HG03354 (cell line): ENCODE measurements at regions not wholly inside any gene's neighbourhood (a gene's known extent, or its start where the extent isn't known, plus 50 kb on each side); places are given as distances from the start of the nearest gene placed in this dataset.
"Not testable (repeated sequence)": the region's sequence is repeated elsewhere in the genome, so short reads cannot be mapped to it uniquely, and the experiment has no call there.

Experiments used
- ATAC-seq: cut with Tn5 transposase; IDR thresholded peaks from one replicate; pipeline ENCODE4 v1.9.1; 2021; ENCODE audit warnings: mild to moderate bottlenecking; ENCODE audit not compliant: unreplicated experiment, poor library complexity, severe bottlenecking

GRCh38 chr15:85263842-85264440, 116.5 kb upstream of the AKAP13 start:
- not testable (repeated sequence) for ATAC-seq

DNA sequence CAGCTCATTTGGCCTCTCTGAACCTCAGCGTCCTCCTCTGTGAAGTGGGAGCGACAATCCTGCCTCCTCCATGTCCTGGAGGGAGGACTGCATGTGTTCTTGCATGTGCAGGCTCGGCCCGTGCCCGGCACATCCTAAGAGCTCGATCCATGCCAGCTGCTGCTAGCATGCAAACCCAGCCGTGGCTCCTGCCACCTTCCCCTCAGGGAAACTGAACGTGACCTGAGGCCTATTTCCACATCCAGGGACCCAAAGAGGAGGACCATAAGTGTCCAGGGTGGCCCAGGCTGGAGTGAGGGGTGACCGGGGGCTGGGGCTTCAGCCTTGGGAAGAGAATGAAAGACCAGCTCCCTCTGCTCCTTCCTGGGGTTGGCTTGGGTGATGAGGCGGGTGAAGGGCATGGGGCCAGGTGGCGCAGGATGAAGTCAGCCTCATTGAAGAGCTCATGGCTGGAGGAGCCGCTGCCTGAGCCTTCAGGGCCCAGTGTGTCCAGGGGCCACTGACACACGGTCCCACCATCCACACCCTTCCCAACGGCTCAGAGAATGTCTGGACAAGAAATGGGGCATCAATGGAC, 115.7 kb upstream of the AKAP13 start:
- ATAC-seq, result not testable (repeated sequence)

- ATAC-seq, result not testable (repeated sequence)
These were observed 113.1 kb upstream of the AKAP13 start for GRCh38 chr15:85267158-85267857.

GRCh38 chr15:85274315-85275050, 105.9 kb upstream of the AKAP13 start:
- ATAC-seq, result no peak

DNA sequence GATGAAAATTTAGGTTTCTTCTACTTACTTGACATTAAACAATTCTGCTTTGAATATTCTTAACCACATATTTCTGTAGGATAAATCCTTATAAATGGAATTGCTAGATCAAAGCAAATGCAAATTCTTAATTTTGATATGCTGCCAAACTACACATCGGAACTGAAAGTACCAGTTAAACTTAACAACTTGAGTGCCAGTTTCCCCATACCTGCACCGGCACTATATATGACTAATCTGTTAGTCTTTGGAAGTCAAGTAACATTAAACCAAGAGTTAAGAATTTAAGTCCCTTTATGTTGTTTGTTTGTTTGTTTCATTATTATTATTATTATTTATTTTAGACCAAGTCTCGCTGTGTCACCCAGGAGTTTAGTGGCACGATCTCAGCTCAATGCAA, 103.9 kb upstream of the AKAP13 start:
- no peak for ATAC-seq

DNA sequence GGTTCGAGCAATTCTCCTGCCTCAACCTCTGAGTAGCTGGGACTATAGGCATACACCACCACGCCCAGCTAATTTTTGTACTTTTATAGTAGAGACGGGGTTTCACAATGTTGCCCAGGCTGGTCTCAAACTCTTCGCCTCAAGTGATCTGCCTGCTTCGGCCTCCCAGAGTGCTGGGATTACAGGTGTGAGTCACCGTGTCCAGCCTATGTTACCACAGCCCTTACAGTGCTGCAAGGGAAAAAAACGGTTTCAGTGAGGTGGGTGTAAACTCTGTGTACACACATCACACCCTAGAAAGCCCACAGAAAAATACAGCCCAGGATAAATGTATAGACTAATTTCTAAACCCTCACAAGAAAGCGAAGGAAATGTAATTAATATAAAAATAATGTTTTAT, 103.5 kb upstream of the AKAP13 start:
- ATAC-seq, result no peak

- ATAC-seq, result no peak
These were observed 102.5 kb upstream of the AKAP13 start for GRCh38 chr15:85277847-85278370.

- no peak for ATAC-seq
These were observed 100.2 kb upstream of the AKAP13 start for GRCh38 chr15:85280203-85280602.

DNA sequence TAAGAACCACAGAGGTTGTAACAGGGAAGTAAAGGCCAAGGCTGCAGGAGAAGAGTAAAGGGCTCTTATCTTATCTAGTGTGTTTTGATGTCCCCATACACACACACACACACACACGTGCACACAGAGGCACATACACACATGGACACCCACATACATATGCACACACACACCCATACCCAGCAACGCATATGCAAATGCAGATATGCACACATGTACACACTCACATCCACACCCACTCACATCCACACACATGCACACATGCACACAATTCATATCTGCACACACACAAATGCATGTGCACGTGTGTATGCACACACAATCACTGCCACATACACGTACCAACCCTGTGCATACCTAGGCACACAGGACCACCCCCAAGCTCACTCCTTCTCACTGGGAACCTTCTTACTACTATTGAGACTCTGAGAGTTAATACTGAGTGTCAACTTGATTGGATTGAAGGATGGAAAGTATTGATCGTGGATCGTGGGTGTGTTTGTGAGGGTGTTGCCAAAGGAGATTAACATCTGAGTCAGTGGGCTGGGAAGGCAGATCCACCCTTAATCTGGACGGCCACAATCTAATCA, 99.0 kb upstream of the AKAP13 start:
- no peak for ATAC-seq

DNA sequence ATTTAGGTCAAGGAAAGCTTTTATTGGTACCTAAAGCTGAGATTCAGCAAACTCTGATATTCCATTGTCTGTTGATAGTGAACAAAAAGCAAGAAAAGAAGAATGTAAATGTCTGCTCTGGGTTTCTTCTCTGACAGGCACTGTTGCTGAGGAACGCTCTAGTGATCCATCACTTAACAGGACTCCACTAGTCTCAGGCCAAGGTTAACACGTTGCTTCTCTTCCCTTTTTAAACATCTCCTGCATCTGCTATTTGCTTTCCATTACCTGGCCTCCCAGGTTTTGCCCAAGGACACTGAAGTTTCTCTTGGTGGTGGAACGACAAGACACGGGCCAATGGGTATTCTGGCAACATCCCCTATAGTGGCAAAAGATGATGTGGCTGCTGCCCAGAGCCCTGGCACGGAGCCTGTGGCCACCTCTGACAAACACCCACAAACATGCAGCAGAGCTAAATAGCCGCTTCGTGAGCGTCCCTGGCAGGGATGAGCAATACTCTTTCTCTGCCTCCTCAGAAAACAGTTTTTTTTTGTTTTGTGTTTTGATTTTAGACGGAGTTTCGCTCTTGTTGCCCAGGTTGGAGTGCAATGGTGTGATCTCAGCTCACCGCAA, 97.8 kb upstream of the AKAP13 start:
- no peak for ATAC-seq

GRCh38 chr15:85283815-85284214, 96.6 kb upstream of the AKAP13 start:
- peak; percentile 88 for ATAC-seq

GRCh38 chr15:85284497-85284896, 95.9 kb upstream of the AKAP13 start:
- peak; percentile 81 for ATAC-seq

DNA sequence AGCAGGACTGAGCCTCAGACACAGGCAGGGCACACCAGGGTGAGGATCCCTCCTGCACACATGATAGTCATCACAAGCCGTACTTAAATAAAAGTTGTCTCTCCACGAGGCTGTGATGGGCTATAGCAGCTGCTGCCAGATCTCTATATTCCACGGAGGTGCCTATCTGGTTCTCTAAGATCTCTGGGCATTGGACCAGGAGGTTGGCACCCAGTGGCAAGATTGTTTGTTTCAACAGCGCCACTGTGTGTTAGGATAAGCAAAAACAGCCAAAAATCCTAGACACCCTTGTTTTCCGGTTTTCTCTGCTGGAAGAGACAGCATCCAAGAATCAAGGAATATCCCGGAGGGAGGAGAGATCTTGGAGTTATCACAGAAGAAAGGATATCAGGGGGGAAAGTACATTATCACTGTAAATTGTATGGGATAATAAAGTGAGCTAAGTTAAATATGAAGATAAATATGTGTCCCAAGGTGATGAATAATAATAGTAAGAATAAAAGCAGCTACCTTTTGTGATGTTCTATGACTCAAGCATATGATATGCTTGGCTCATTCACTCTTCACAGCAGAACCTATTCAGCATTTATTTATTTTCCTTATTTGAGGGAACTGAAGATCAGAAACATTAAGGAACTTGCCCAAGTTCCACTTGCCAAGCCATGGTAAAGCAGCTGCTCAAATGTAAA, 90.6 kb upstream of the AKAP13 start:
- ATAC-seq, result no peak

- not testable (repeated sequence) for ATAC-seq
These were observed 87.8 kb upstream of the AKAP13 start for GRCh38 chr15:85292583-85292982.

GRCh38 chr15:85296615-85297402, 83.6 kb upstream of the AKAP13 start:
- peak; percentile 95 for ATAC-seq

- ATAC-seq, result no peak
These were observed 82.9 kb upstream of the AKAP13 start for GRCh38 chr15:85297537-85297936.

DNA sequence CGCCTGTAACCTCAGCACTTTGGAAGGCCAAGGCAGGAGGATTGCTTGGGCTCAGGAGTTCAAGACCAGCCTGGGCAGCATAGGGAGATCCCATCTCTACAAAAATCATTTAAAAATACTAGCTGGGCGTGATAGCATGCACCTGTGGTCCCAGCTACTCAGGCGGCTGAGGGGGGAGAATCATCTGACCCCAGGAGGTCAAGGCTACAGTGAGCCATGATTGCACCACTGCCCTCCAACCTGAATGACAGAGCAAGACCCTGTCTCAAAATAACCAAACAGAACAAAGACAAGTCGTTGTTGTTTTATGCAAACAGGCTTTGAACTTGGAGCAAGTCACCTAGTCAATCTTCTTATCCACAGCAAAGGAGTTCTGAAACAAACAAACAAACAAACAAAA, 82.0 kb upstream of the AKAP13 start:
- no peak for ATAC-seq

DNA sequence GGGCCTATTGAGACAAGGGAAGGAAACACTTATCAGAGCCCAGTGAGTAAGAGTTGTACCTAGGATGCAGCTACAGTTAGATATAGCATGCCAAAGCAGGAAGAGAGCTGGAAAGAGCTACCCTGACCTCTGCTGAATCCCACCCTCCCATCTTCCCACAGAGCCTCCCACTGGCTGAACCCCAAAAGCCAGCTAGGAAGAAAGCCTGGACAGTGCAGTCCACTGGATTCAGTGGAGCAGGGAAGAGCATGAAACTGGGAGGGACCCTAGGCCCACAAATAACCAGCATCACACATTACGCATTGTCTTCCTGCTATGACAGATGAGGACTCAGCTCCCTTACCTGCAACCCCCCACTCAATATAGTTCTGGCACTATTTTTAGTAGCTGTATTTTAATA, 81.5 kb upstream of the AKAP13 start:
- no peak for ATAC-seq
